Keratinocyte (primary cell): ENCODE measurements at regions not wholly inside any gene's neighbourhood (a gene's known extent, or its start where the extent isn't known, plus 50 kb on each side); places are given as distances from the start of the nearest gene placed in this dataset.

Source experiments
- DNase-seq: peaks from one replicate; pipeline ENCODE4 v3.0.0-alpha.2; 2011; ENCODE audit warnings: low read depth, missing footprints, low spot score
- FAIRE-seq: peaks from 2 replicates; lab custom pipeline; 2011; peaks lifted over from hg19 to GRCh38; lab: Jason Lieb, UNC
- H2AFZ ChIP-seq: 2 replicates; pipeline ENCODE4 v1.6.0; 2012; ENCODE audit warnings: low read length, control low read depth, inconsistent platforms; ENCODE audit not compliant: control insufficient read depth
- H3K27ac ChIP-seq: 2 replicates; pipeline ENCODE4 v1.5.1; 2011; ENCODE audit warnings: low read length; ENCODE audit not compliant: control insufficient read depth, insufficient read depth
- H3K27me3 ChIP-seq: 3 replicates; pipeline ENCODE4 v1.6.0; 2011; ENCODE audit warnings: low read length; ENCODE audit not compliant: control insufficient read depth, insufficient read depth; ENCODE audit errors: extremely low read depth
- H3K36me3 ChIP-seq, 2 experiments: 2 replicates in 1 of 2; 3 replicates in 1 of 2; pipeline ENCODE4 v1.5.1; 2011; ENCODE audit warnings: low read length in 2 of 2, mild to moderate bottlenecking in 1 of 2; ENCODE audit not compliant: control insufficient read depth in 2 of 2, insufficient read depth in 2 of 2; ENCODE audit errors: extremely low read depth in 1 of 2
- H3K4me1 ChIP-seq: 3 replicates; pipeline ENCODE4 v1.5.1; 2011; ENCODE audit warnings: low read length; ENCODE audit not compliant: control insufficient read depth, insufficient read depth; ENCODE audit errors: extremely low read depth
- H3K4me2 ChIP-seq: 3 replicates; pipeline ENCODE4 v1.6.0; 2011; ENCODE audit warnings: low read depth, low read length; ENCODE audit not compliant: control insufficient read depth, insufficient read depth; ENCODE audit errors: extremely low read depth
- H3K4me3 ChIP-seq, 3 experiments: fragments of 200-600 bp in 1 of 3; sonication (generic) in 1 of 3; 2 replicates in 2 of 3; 3 replicates in 1 of 3; pipeline ENCODE4 v1.5.1; 2011 to 2016; ENCODE audit warnings: low read length in 3 of 3, mild to moderate bottlenecking in 3 of 3, control low read depth in 2 of 3, inconsistent platforms in 1 of 3, low read depth in 1 of 3, mixed read lengths in 1 of 3, mixed run types in 1 of 3, moderate library complexity in 1 of 3; ENCODE audit not compliant: control insufficient read depth in 2 of 3, insufficient read depth in 2 of 3; ENCODE audit errors: extremely low read depth in 1 of 3
- H3K79me2 ChIP-seq: 2 replicates; pipeline ENCODE4 v1.6.0; 2012; ENCODE audit warnings: low read length; ENCODE audit not compliant: control insufficient read depth, insufficient read depth
- H3K9ac ChIP-seq: 3 replicates; pipeline ENCODE4 v1.6.0; 2011; ENCODE audit warnings: low read length; ENCODE audit not compliant: control insufficient read depth, insufficient read depth; ENCODE audit errors: extremely low read depth
- H3K9me1 ChIP-seq: 3 replicates; pipeline ENCODE4 v1.6.0; 2011; ENCODE audit warnings: low read length; ENCODE audit not compliant: control insufficient read depth, insufficient read depth; ENCODE audit errors: extremely low read depth
- H3K9me3 ChIP-seq: 2 replicates; pipeline ENCODE4 v1.5.1; 2012; ENCODE audit warnings: low read depth, low read length; ENCODE audit not compliant: control insufficient read depth
- H4K20me1 ChIP-seq: 3 replicates; pipeline ENCODE4 v1.6.0; 2011; ENCODE audit warnings: low read length; ENCODE audit not compliant: control insufficient read depth, insufficient read depth; ENCODE audit errors: extremely low read depth
- CTCF ChIP-seq, 3 experiments: IDR thresholded peaks in 1 of 3; conservative IDR thresholded peaks in 1 of 3; optimal IDR thresholded peaks in 1 of 3; 2 replicates in 2 of 3; 3 replicates in 1 of 3; pipeline versions ENCODE3 to v1.5.1; 2011; ENCODE audit warnings: low read length in 3 of 3, mild to moderate bottlenecking in 3 of 3, moderate library complexity in 2 of 3, control low read depth in 1 of 3, inconsistent platforms in 1 of 3; ENCODE audit not compliant: insufficient read depth in 2 of 3; ENCODE audit errors: extremely low read depth in 1 of 3
- EZH2 ChIP-seq: IDR thresholded peaks from one replicate; pipeline ENCODE4 v1.6.1; 2012; ENCODE audit warnings: inconsistent platforms, mild to moderate bottlenecking, low read length, moderate library complexity
- dilution Hi-C: fragments of 300-500 bp; cut with MboI; formaldehyde crosslinking; loops from one replicate; pipeline ENCODE4 v1.7.0; 2020; ENCODE audit warnings: low sequenced_read_pairs; ENCODE audit not compliant: extremely low pct_ligation_motif_present

GRCh38 chr6:66538551-66539135, 831.6 kb upstream of the EYS start:
- no peak overlapping the region for H2AFZ ChIP-seq
- H3K36me3 ChIP-seq = no peaks in the 10 kb centered on the region
- no peak for DNase-seq
- TF ChIP-seq EZH2 (no peak), CTCF (optimal IDR thresholded peaks at IDR 0.05 in 1 of 3, IDR thresholded peaks at IDR 0.05 in 1 of 3, conservative IDR thresholded peaks at IDR 0.05 in 1 of 3; ENCODE audit: extremely low read depth in 1 of 3, insufficient read depth in 2 of 3, low read length in 3 of 3) (no peak)
- no peak overlapping the region for H3K4me2 ChIP-seq
- no peaks in the 10 kb centered on the region for H3K4me1 ChIP-seq
- no peaks in the 10 kb centered on the region for H3K9me3 ChIP-seq
- no peak overlapping the region for H3K27ac ChIP-seq
- H3K4me3 ChIP-seq = no peak overlapping the region
- no peaks in the 10 kb centered on the region for H3K27me3 ChIP-seq
- no peak overlapping the region for H3K9ac ChIP-seq
- H3K9me1 ChIP-seq = no peaks in the 10 kb centered on the region
- H3K79me2 ChIP-seq = no peaks in the 10 kb centered on the region
- no peaks in the 10 kb centered on the region for H4K20me1 ChIP-seq
- dilution Hi-C loops = no loop called here
- FAIRE-seq = no peak

- Histone ChIP-seq H2AFZ (no peak overlapping the region), H3K4me2 (no peak overlapping the region), H3K79me2 (no peaks in the 10 kb centered on the region), H4K20me1 (no peaks in the 10 kb centered on the region), H3K36me3 (no peaks in the 10 kb centered on the region), H3K4me1 (no peaks in the 10 kb centered on the region), H3K9me1 (no peaks in the 10 kb centered on the region), H3K4me3 (no peak overlapping the region), H3K9ac (no peak overlapping the region), H3K27me3 (no peaks in the 10 kb centered on the region), H3K9me3 (no peaks in the 10 kb centered on the region), H3K27ac (no peak overlapping the region)
- dilution Hi-C loops = no loop called here
- no peak for DNase-seq
- TF ChIP-seq CTCF (optimal IDR thresholded peaks at IDR 0.05 in 1 of 3, IDR thresholded peaks at IDR 0.05 in 1 of 3, conservative IDR thresholded peaks at IDR 0.05 in 1 of 3; ENCODE audit: extremely low read depth in 1 of 3, insufficient read depth in 2 of 3, low read length in 3 of 3) = no peak
- TF ChIP-seq EZH2 = no peak
- no peak for FAIRE-seq
Observed at GRCh38 chr6:66533921-66534404, 826.9 kb upstream of the EYS start.
